ENCODE measurements at regions not wholly inside any gene's neighbourhood (a gene's known extent, or its start where the extent isn't known, plus 50 kb on each side); places are given as distances from the start of the nearest gene placed in this dataset.

GRCh38 chr7:50862302-50862701 lies 79.6 kb upstream of the GRB10 start (continued):
- TF ChIP-seq ELK1 (IDR thresholded peaks at IDR 0.05; ENCODE audit: low read depth, low read length) (no peak), MAX (IDR thresholded peaks at IDR 0.05) (no peak), ESRRA (IDR thresholded peaks at IDR 0.05; ENCODE audit: borderline replicate concordance, low read length) (no peak), JUNB (IDR thresholded peaks at IDR 0.05) (no peak), HOXB13 (CRISPR knock-in tag; IDR thresholded peaks at IDR 0.05; ENCODE audit: low read depth) (no peak), HOXA7 (CRISPR knock-in tag; IDR thresholded peaks at IDR 0.05) (no peak)

- TF ChIP-seq EP300 (IDR thresholded peaks at IDR 0.05) (no peak), POLR2AphosphoS2 (conservative IDR thresholded peaks at IDR 0.05; ENCODE audit: low read length) (no peak), FOXS1 (CRISPR knock-in tag; IDR thresholded peaks at IDR 0.05) (no peak), KDM1A (IDR thresholded peaks at IDR 0.05; ENCODE audit: low read depth) (no peak), NFE2L2 (conservative IDR thresholded peaks at IDR 0.05; ENCODE audit: low read length) (no peak), HEYL (CRISPR knock-in tag; IDR thresholded peaks at IDR 0.05) (no peak), HOXA7 (CRISPR knock-in tag; IDR thresholded peaks at IDR 0.05) (no peak), ZFP36 (IDR thresholded peaks at IDR 0.05; ENCODE audit: borderline replicate concordance, partially characterized antibody) (no peak), HES2 (IDR thresholded peaks at IDR 0.05) (no peak)
- H3K4me1 ChIP-seq = no peaks in the 10 kb centered on the region
- no peak overlapping the region for H3K4me2 ChIP-seq
- no peak overlapping the region for H3K4me3 ChIP-seq
- FAIRE-seq (no peak), ATAC-seq (no peak), DNase-seq (ENCODE audit: low read depth in 1 of 2, low spot score in 1 of 2) (no peak)
- CTCF ChIA-PET = no interaction called here
- POLR2A ChIA-PET = no interaction called here
- no peak overlapping the region for H3K27ac ChIP-seq
- no peaks in the 10 kb centered on the region for H3K9me3 ChIP-seq
- WGBS (ENCODE audit: missing lambda C conversion rate) = 41% methylated on average over 2 of the region's 2 CpGs
Observed at GRCh38 chr7:50860598-50860997, 77.9 kb upstream of the GRB10 start.

- ChIA-PET CTCF (no interaction called here), POLR2A (no interaction called here)
- no peaks in the 10 kb centered on the region for H3K4me1 ChIP-seq
- no peak overlapping the region for H3K27ac ChIP-seq
- H3K4me3 ChIP-seq = no peak overlapping the region
- FAIRE-seq (no peak), ATAC-seq (no peak), DNase-seq (ENCODE audit: low read depth in 1 of 2, low spot score in 1 of 2) (no peak)
- H3K9me3 ChIP-seq = no peaks in the 10 kb centered on the region
- 80% methylated on average over 5 of the region's 5 CpGs for WGBS (ENCODE audit: missing lambda C conversion rate)
- TF ChIP-seq EHMT2 (IDR thresholded peaks at IDR 0.05; ENCODE audit: low read depth) = no peak
- H3K4me2 ChIP-seq = no peak overlapping the region
Observed at GRCh38 chr7:50860174-50860573, 77.5 kb upstream of the GRB10 start.

- ChIA-PET CTCF (interaction anchor here (0.8 kb wide), 1 partner anchor 15 kb away, joined by 5 read pairs; no protein-coding TSS in a partner anchor), POLR2A (no interaction called here)
- Histone ChIP-seq H3K4me3 (no peak overlapping the region), H3K9me3 (no peaks in the 10 kb centered on the region), H3K4me2 (no peak overlapping the region), H3K4me1 (no peaks in the 10 kb centered on the region), H3K27ac (no peak overlapping the region)
- DNase-seq (ENCODE audit: low read depth in 1 of 2, low spot score in 1 of 2) (no peak), ATAC-seq (no peak), FAIRE-seq (no peak)
- 73% methylated on average over 4 of the region's 4 CpGs for WGBS (ENCODE audit: missing lambda C conversion rate)
- no peak for TF ChIP-seq ESRRA (IDR thresholded peaks at IDR 0.05; ENCODE audit: borderline replicate concordance, low read length)
- TF ChIP-seq ZSCAN20 (CRISPR knock-in tag; IDR thresholded peaks at IDR 0.05) = no peak
- TF ChIP-seq HES2 (IDR thresholded peaks at IDR 0.05) = no peak
- TF ChIP-seq BHLHE40 (IDR thresholded peaks at IDR 0.05; ENCODE audit: low read depth, low read length) = no peak
- no peak for TF ChIP-seq CHD4 (IDR thresholded peaks at IDR 0.05; ENCODE audit: borderline replicate concordance)
- TF ChIP-seq ELK1 (IDR thresholded peaks at IDR 0.05; ENCODE audit: low read depth, low read length) = no peak
- no peak for TF ChIP-seq BCL3 (IDR thresholded peaks at IDR 0.05)
- no peak for TF ChIP-seq E2F6 (IDR thresholded peaks at IDR 0.05; ENCODE audit: borderline replicate concordance, low read depth)
- TF ChIP-seq NPAS2 (CRISPR knock-in tag; IDR thresholded peaks at IDR 0.05; ENCODE audit: borderline replicate concordance) = no peak
- TF ChIP-seq ZFP36 (IDR thresholded peaks at IDR 0.05; ENCODE audit: borderline replicate concordance, partially characterized antibody) = no peak
- no peak for TF ChIP-seq RFX5 (IDR thresholded peaks at IDR 0.05)
- TF ChIP-seq MYC (IDR thresholded peaks at IDR 0.05; ENCODE audit: borderline replicate concordance, low read length) = no peak
Observed at GRCh38 chr7:50858528-50859245, 76.0 kb upstream of the GRB10 start.

All from A549 (cell line).